ENCODE measurements at regions not wholly inside any gene's neighbourhood (a gene's known extent, or its start where the extent isn't known, plus 50 kb on each side); places are given as distances from the start of the nearest gene placed in this dataset.

- RAD21 ChIA-PET (ENCODE audit: low non-redundant PET in 1 of 2, low total read pairs in 2 of 2, uncharacterized antibody in 2 of 2, unreplicated experiment in 2 of 2): no interaction called here
- no peak overlapping the region for H3K4me3 ChIP-seq (replicated peaks in 1 of 2; ENCODE audit: low read depth in 1 of 2, low read length in 2 of 2)
- DNase-seq (ENCODE audit: low read depth, low spot score) (no peak), ATAC-seq (no peak)
- no peaks in the 10 kb centered on the region for H3K9me3 ChIP-seq (ENCODE audit: control insufficient read depth in 1 of 2, insufficient read depth in 1 of 2, low read depth in 1 of 2, low read length in 2 of 2)
- POLR2A ChIA-PET: no interaction called here
- H3K27ac ChIP-seq (ENCODE audit: low read depth, low read length): no peak overlapping the region
- intact Hi-C loops (cut with micrococcal nuclease): no loop called here
- H3K4me1 ChIP-seq (ENCODE audit: control insufficient read depth in 1 of 2, insufficient read depth in 2 of 2, low read length in 2 of 2): no peaks in the 10 kb centered on the region
- no TSS peak for BruUV-seq (replicated peaks)
- CTCF ChIA-PET: no interaction called here
- no peaks in the 10 kb centered on the region for H3K36me3 ChIP-seq (ENCODE audit: control insufficient read depth in 1 of 2, insufficient read depth in 2 of 2, low read length in 2 of 2)
- H3K9me2 ChIP-seq (ENCODE audit: insufficient read depth): no peaks in the 10 kb centered on the region
- no peak for TF ChIP-seq POLR2A (IDR thresholded peaks at IDR 0.05; ENCODE audit: borderline replicate concordance, extremely low read depth, insufficient read depth, insufficient read length)
- TF ChIP-seq FOSL1 (IDR thresholded peaks at IDR 0.05; ENCODE audit: low read depth): no peak
- TF ChIP-seq SP1 (IDR thresholded peaks at IDR 0.05; ENCODE audit: low read depth): no peak
- TF ChIP-seq ZNF274 (IDR thresholded peaks at IDR 0.05; ENCODE audit: low read depth, low read length): no peak
- no peak for TF ChIP-seq POLR2AphosphoS5 (IDR thresholded peaks at IDR 0.05; ENCODE audit: low read depth, low read length)
- TF ChIP-seq SRF (IDR thresholded peaks at IDR 0.05; ENCODE audit: low read depth): no peak
- no peak for TF ChIP-seq CBX3 (IDR thresholded peaks at IDR 0.05; ENCODE audit: low read depth)
- TF ChIP-seq ELF1 (IDR thresholded peaks at IDR 0.05; ENCODE audit: borderline replicate concordance, low read depth): no peak
- no peak for TF ChIP-seq MAX (IDR thresholded peaks at IDR 0.05)
- TF ChIP-seq ATF3 (IDR thresholded peaks at IDR 0.05): no peak
- no peak for TF ChIP-seq EGR1 (IDR thresholded peaks at IDR 0.05; ENCODE audit: low read depth)
- no peak for TF ChIP-seq YY1 (IDR thresholded peaks at IDR 0.05; ENCODE audit: extremely low read depth, insufficient replicate concordance, low read depth, low read length)
- no peak for TF ChIP-seq RAD21 (IDR thresholded peaks at IDR 0.05; ENCODE audit: low read depth)
- TF ChIP-seq JUND (IDR thresholded peaks at IDR 0.05): no peak
- TF ChIP-seq ZBTB33 (IDR thresholded peaks at IDR 0.05; ENCODE audit: extremely low read depth, insufficient replicate concordance, low read length): no peak
- H2AFZ ChIP-seq (ENCODE audit: low read depth, low read length, poor library complexity, severe bottlenecking): no peak overlapping the region
- H3K4me2 ChIP-seq (ENCODE audit: low read length): no peak overlapping the region
- no peak overlapping the region for H3K9ac ChIP-seq (ENCODE audit: low read length)
- H3K27me3 ChIP-seq (ENCODE audit: insufficient read depth, low read length): peaks cover 46% of the 10 kb centered on the region
- no peaks in the 10 kb centered on the region for H4K20me1 ChIP-seq (ENCODE audit: insufficient read depth)
- no peaks in the 10 kb centered on the region for H3K79me2 ChIP-seq (ENCODE audit: insufficient read depth, low read length)
These were observed 61.2 kb upstream of the ACKR3 start for GRCh38 chr2:236508466-236508865.
